Activated CD8-positive, alpha-beta memory T cell treated with anti-CD3 and anti-CD28 coated beads for 4 hours (primary cell): ENCODE measurements at regions not wholly inside any gene's neighbourhood (a gene's known extent, or its start where the extent isn't known, plus 50 kb on each side); places are given as distances from the start of the nearest gene placed in this dataset.

Source experiments
- DNase-seq, 2 donors: peaks; one replicate each; pipeline ENCODE4 v3.0.0-alpha.2; 2020; ENCODE audit warnings: low read depth in 2 of 2

DNA sequence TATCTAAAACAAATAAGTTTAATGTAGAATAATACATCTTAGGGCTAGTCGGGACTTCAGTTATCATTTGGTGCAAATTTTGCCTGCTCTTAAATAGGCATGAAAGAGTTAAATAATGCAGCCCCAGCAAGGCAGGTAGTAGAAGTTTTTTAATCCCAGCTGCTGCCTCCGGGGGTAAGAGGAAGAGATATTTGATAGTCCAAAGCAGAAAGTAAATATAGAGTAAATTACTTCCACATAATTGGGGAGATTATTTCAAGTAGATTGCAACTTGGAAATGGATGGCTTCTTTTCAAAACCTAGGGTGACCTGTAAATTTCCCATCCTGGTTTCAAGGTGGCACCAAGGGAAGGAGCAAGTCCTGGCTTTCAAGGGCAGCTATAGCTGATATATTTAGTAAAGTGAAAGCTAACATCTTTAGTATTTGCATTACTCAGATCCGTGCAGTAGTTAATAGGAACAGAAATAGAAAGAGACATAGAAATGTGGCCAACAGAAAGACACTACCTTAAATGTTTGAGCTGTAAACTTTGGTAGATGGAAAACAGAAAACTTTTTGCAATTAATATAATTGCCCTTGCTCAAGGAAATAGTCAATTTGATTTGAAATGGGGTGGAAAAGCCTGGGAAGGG lies 109.1 kb downstream of the LMO4 start:
- DNase-seq, result no peak

GRCh38 chr1:87439821-87440220 lies 111.1 kb downstream of the LMO4 start:
- DNase-seq, result no peak

DNA sequence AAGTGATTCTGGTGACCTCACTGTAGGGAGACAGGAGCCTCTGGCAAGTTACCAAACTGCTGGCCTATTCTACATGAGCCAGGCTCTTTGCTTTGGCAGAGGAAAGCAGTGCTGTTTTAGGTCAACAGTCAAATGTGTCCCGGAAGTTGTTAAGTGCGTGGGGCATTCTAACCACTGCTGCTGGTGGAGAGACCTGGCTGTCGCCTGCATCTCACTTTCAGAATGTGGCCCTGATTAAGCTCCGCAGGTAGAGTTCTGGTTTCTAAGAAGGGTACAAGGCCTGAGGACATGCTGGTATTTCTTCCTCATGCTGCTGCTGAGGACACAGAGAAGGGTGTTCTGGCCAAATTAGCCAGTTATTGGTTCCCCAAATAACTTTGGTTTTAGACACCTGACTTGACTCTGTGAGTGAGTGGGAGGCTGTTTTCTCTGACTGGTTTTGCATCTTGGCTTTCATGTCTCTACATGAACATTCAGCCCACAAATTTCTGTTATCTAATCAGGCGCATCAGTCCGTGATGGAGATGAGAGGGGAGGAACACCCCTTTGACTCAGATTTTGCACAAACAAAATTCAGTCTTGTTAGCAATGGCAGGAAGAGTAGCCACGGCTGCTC lies 120.8 kb downstream of the LMO4 start:
- DNase-seq, result no peak

GRCh38 chr1:87450136-87450535 lies 121.5 kb downstream of the LMO4 start:
- DNase-seq, result no peak

DNA sequence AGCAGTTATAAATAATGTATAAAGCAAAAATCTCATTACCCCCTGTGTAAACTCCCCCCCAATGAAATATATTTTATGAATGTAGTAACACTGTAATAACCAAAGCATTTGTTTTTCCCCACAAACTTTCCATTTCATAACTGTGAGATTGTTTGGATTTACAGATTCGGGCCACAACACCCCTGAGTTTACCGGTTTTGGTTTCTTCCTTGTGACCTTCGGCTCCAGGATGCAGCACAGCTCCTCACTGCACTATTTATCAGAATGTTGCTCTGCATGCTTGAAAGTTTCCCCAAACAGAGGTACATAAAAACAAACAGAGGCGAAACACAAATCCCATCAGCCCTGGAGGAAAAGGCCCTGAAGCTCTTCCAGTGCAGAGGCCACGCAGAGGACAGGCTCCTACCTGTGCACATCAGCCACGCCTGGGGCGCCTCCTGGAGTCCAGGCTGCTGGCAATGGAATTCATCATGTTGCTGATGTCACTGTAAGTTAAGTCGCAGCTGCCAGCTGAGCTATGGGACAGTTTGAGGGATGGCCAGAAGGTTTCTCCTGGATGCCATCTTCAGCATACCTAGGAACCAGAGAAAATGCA lies 122.0 kb downstream of the LMO4 start:
- DNase-seq, result no peak

- no peak for DNase-seq
These were observed 122.7 kb downstream of the LMO4 start for GRCh38 chr1:87451229-87451920.

DNA sequence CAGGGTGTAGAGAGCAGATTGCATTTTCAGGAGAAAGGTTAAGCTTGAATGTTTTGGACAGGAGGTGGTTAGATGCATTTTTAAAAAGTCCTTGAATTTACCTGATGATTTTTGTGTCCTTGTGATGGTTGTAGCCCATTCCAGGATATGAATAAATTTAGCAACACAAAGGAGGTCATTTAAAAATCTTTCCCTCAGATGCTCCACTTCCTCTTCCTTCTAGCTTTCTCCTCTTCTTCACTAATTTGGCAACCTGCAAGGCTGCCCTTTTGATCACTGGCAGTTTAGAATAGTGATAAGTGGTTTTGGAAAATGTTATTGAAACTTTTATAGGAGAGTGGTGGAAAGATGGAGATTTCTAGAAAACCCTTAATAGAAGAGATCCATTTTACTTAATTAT lies 124.0 kb downstream of the LMO4 start:
- no peak for DNase-seq

- DNase-seq, result no peak
These were observed 128.7 kb downstream of the LMO4 start for GRCh38 chr1:87457408-87457807.

DNA sequence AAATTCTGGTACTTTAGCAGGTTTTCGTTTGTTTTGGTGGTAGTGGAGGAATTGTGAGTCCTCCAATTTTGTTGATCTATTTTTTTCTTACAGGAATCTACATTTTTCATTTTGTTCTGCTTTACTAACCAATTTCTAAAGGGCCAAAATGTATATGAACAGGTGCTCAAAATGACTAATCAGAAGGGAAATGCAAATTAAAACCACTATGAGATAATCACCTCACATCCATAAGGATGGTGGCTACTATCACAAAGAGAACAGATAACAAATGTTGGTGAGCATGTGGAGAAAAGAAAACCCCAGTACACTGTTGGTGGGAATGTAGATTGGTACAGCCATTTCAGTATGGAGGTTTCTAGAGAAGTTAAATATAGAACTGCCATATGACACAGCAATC lies 134.2 kb downstream of the LMO4 start:
- DNase-seq, result no peak

DNA sequence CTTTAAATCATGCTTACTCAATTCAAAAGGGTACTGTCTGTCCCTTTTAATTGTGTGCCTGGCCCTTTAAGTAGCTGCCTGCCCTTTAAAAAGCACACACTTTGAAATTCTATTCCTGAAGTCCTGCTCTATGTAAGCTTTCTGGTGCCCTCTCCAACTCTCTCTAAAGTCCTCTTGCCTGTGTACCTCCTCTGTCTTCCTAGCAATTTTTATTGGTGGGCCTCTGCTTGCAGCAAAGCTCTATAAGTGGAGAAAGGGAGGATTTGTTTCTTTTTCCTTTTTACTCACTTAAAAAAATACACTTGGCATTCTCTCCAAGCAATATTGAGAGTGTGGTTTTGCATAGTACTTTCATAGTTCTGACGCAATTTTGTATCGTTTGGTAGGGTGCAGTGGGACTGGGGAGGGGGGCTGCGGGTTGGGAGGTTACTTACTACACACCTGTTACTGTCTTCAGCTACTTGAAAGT lies 135.4 kb downstream of the LMO4 start:
- no peak for DNase-seq

- no peak for DNase-seq
These were observed 137.9 kb downstream of the LMO4 start for GRCh38 chr1:87466621-87467020.

- DNase-seq, result no peak
These were observed 144.0 kb downstream of the LMO4 start for GRCh38 chr1:87472716-87473115.

GRCh38 chr1:87473203-87473661 lies 144.6 kb downstream of the LMO4 start:
- DNase-seq, result no peak

DNA sequence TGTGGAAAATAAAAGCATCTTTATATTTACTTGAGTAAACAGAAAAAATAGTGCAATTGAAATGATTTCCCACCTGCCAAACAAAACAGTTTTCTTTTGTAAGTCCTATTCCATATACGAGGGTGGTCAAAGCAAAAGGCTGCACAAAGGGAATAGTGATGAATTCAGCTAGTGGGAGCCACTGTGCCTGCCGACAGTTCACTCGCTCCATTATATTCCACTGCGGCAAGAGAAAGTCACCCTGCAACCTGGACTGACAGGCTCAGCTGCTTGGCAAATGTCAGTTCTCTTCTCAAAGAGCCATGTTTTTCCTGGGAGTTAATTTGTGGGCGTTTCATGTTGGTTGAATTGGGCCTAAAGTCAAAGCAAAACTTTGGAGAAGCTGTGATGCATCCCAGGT lies 145.4 kb downstream of the LMO4 start:
- DNase-seq, result no peak

- DNase-seq, result no peak
These were observed 149.6 kb downstream of the LMO4 start for GRCh38 chr1:87478231-87478630.

DNA sequence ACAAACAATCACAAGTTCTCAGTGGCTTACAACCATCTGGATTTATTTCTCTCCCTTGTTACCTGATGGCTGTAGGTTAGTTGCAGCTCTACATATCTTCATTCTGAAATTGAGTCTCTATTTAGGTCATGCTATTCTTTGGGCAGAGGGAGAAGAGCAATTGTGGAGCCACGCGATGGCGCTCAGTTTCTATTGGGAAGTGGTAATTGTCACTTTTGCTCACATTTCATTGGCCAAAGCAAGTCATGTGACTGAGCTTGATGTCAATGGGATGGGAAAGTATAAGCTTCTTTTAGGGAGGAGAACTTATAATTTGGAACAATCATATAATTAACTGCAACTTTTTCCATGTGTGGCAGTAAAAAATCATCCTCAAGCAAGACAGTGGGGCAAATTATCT lies 166.5 kb downstream of the LMO4 start:
- no peak for DNase-seq

GRCh38 chr1:87495870-87496269 lies 167.2 kb downstream of the LMO4 start:
- DNase-seq, result no peak

DNA sequence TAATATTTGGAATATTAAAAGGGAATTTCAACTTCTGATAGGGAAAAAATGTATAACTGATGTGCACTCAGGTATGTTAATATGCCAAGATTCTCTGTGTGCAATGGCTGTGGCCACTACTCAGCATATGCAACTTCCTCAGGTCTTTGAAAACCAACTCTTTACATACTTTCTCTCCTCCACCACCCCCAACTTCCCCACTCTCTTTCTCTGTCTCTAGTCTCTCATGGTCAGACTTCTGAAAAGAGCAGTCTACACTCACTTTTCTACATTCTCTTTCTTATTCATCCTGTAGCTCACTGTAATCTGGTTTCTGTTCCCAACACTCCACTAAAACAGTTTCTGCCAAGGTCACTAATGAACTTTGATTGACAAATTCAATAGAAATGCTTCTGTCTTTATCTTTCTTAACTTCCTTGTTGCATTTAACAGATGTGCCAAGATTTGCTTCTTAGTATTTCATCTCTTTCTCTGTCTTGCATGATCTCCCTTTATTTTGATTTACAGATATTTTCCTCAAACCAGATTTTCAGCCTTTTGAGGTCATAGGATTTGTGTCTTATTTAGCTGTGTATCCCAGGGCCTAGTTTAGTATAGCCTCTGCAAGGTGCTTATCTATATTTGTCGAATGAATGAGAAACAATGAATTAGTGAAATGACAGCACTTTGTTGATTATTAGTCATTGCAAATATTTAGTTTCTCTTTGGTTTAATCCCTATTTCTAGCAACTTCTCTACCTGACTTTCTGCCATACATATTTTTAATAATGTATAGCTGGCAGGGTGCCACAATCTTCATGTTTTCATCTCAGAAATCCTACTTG lies 168.9 kb downstream of the LMO4 start:
- no peak for DNase-seq

DNA sequence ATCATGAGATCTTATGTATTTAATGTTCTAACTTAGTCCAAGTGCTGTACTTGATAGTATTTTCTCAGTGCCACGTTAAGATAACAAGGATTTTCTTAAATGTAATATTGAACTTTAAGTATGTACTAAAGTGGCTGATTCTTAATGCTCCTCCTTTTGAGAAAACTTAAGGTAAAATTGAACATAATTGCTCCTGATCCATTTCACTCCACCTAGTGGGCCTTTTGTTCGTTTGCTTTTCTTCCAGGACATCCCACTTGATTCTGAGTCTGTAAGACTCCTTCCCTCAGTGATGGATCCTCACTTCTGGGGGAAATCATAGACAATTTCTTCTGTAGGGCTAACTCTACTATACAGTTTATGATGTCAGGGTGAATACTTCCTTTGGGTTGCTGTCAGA lies 173.1 kb downstream of the LMO4 start:
- no peak for DNase-seq

DNA sequence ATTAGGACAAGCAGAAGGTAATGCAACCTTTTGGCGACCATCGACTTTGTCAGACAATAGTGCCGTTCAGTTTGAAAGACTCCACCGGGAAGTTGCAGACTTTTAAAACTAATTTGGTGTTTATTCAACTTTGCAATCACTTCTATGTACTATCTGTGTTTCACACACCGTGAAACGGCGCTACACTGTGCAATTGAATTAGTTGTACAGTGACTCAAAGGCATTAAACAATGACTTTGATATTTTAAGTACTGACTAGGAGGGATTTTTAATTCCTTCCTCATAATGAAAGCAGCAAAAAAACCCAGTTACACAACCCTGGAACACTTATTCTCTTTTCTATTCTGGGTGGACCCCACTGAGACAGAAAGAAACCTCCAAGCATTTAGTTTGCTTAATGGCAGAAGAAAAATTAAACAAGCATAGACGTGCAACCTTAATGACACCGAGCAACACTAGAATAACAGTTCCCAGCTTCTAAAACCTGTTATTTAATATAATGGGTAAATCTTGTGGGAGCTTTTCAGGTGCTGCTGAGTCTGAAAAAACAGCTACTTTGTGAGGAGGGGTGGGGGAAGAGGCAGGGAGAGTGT lies 176.8 kb downstream of the LMO4 start:
- DNase-seq, result no peak

DNA sequence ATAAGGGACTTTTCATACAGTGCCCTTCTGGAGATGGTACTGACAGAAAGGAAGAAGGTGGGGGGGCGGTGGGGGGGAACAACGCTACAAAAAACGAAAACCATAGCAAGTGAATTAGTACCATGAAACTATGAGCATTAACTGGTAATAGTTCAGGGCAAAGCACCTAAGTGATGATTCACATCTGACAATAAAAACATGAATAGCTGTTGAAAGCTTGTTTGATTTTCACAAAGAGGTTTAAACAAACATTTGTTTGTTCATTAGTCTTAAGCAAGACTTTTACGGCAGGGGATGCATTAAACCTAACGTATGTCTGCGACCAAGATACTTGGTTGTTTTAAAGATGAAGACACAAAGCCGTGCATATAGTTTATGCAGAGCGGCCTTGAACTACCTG lies 177.5 kb downstream of the LMO4 start:
- no peak for DNase-seq
